Tibial nerve (tissue), 4 donors: ENCODE measurements at regions not wholly inside any gene's neighbourhood (a gene's known extent, or its start where the extent isn't known, plus 50 kb on each side); places are given as distances from the start of the nearest gene placed in this dataset.

Source experiments
- DNase-seq, 2 donors: peaks; one replicate each; pipeline ENCODE4 v3.0.0-alpha.2; 2019; ENCODE audit warnings: low spot score in 2 of 2
- H3K27ac ChIP-seq, 4 donors: fragments of 200-600 bp; sonication (generic) in 3 of 4; one replicate each; pipeline ENCODE4 v1.5.1; 2017 to 2019; ENCODE audit warnings: mild to moderate bottlenecking in 1 of 4
- H3K27me3 ChIP-seq, 2 donors: fragments of 200-600 bp; sonication (generic) in 1 of 2; one replicate each; pipeline versions ENCODE4 v1.5.1 to v1.6.0; 2017 to 2019
- H3K36me3 ChIP-seq, 3 donors: fragments of 200-600 bp; sonication (generic); one replicate each; pipeline ENCODE4 v1.5.1; 2018 to 2019
- H3K4me1 ChIP-seq, 4 donors: fragments of 200-600 bp; sonication (generic) in 3 of 4; one replicate each; pipeline ENCODE4 v1.5.1; 2017 to 2019
- H3K4me3 ChIP-seq, 4 donors: fragments of 200-600 bp; sonication (generic) in 3 of 4; one replicate each; pipeline ENCODE4 v1.5.1; 2017 to 2019; ENCODE audit warnings: mild to moderate bottlenecking in 1 of 4, moderate library complexity in 1 of 4
- H3K9me3 ChIP-seq, 4 donors: fragments of 200-600 bp; sonication (generic) in 3 of 4; one replicate each; pipeline ENCODE4 v1.5.1; 2017 to 2019
- CTCF ChIP-seq, 5 experiments: fragments of 200-600 bp in 3 of 5; fragments of 450-650 bp in 2 of 5; sonication (generic) in 3 of 5; IDR thresholded peaks; one replicate each; pipeline ENCODE4 v1.5.1; 2016 to 2019; ENCODE audit warnings: antibody characterized with exemption in 5 of 5, mild to moderate bottlenecking in 3 of 5, moderate library complexity in 2 of 5
- EP300 ChIP-seq, 2 donors: sonication (generic); formaldehyde crosslinking; IDR thresholded peaks; one replicate each; pipeline ENCODE4 v1.6.1; 2017; ENCODE audit warnings: antibody characterized with exemption in 2 of 2, mild to moderate bottlenecking in 1 of 2
- POLR2A ChIP-seq, 2 donors: fragments of 450-650 bp; IDR thresholded peaks; one replicate each; pipeline ENCODE4 v1.6.1; 2017; ENCODE audit warnings: antibody characterized with exemption in 2 of 2, mild to moderate bottlenecking in 2 of 2, moderate library complexity in 2 of 2
- WGBS, 2 donors: methylation state at CpG; one replicate each; pipeline ENCODE4 v1.1.5; 2018; 5-methylcytosine and 5-hydroxymethylcytosine counted together

- peaks cover 0 to 9% (median 0%) of the 10 kb centered on the region in 4 donors for H3K9me3 ChIP-seq
These were observed 594.8 kb downstream of the NTRK3 start for GRCh38 chr15:87661454-87662355.

GRCh38 chr15:87660251-87661129 lies 596.0 kb downstream of the NTRK3 start:
- TF ChIP-seq POLR2A (IDR thresholded peaks at IDR 0.05) = no peak
- TF ChIP-seq CTCF (IDR thresholded peaks at IDR 0.05) = no peak
- no peak for TF ChIP-seq EP300 (IDR thresholded peaks at IDR 0.05)
- WGBS, 2 donors = 44 to 71% methylated on average over 2 of the region's 2 CpGs
- no peaks in the 10 kb centered on the region for H3K36me3 ChIP-seq
- H3K4me3 ChIP-seq = no peak overlapping the region
- H3K9me3 ChIP-seq = peaks cover 0 to 7% (median 0%) of the 10 kb centered on the region in 4 donors
- no peak for DNase-seq
- no peak overlapping the region for H3K27ac ChIP-seq
- H3K4me1 ChIP-seq = peaks cover 0 to 18% (median 3%) of the 10 kb centered on the region in 4 donors
- H3K27me3 ChIP-seq = no peaks in the 10 kb centered on the region

More at GRCh38 chr15:87661454-87662355, 594.8 kb downstream of the NTRK3 start:
- 68 to 74% methylated on average over 3 of the region's 3 CpGs for WGBS, 2 donors
- H3K36me3 ChIP-seq = no peaks in the 10 kb centered on the region
- DNase-seq = no peak
- no peak overlapping the region for H3K27ac ChIP-seq
- no peaks in the 10 kb centered on the region for H3K27me3 ChIP-seq
- H3K4me1 ChIP-seq = peaks cover 0 to 18% (median 3%) of the 10 kb centered on the region in 4 donors
- H3K4me3 ChIP-seq = no peak overlapping the region
- TF ChIP-seq EP300 (IDR thresholded peaks at IDR 0.05) (no peak), CTCF (IDR thresholded peaks at IDR 0.05) (no peak), POLR2A (IDR thresholded peaks at IDR 0.05) (no peak)

- Histone ChIP-seq H3K4me3 (no peak overlapping the region), H3K27me3 (no peaks in the 10 kb centered on the region), H3K36me3 (no peaks in the 10 kb centered on the region), H3K4me1 (peaks cover 0 to 12% (median 3%) of the 10 kb centered on the region in 4 donors), H3K27ac (no peak overlapping the region), H3K9me3 (no peaks in the 10 kb centered on the region)
- 80 to 86% methylated on average over 1 of the region's 1 CpG for WGBS, 2 donors
- TF ChIP-seq EP300 (IDR thresholded peaks at IDR 0.05) (no peak), CTCF (IDR thresholded peaks at IDR 0.05) (no peak), POLR2A (IDR thresholded peaks at IDR 0.05) (no peak)
- no peak for DNase-seq
These were observed 600.2 kb downstream of the NTRK3 start for GRCh38 chr15:87656372-87656771.

GRCh38 chr15:87653646-87654045 lies 602.9 kb downstream of the NTRK3 start:
- Histone ChIP-seq H3K27me3 (no peaks in the 10 kb centered on the region), H3K36me3 (no peaks in the 10 kb centered on the region), H3K4me3 (no peak overlapping the region), H3K27ac (no peak overlapping the region), H3K9me3 (no peaks in the 10 kb centered on the region), H3K4me1 (no peaks in the 10 kb centered on the region)
- WGBS, 2 donors = 93 to 96% methylated on average over 1 of the region's 1 CpG
- no peak for TF ChIP-seq EP300 (IDR thresholded peaks at IDR 0.05)
- TF ChIP-seq POLR2A (IDR thresholded peaks at IDR 0.05) = no peak
- DNase-seq = no peak

- H3K9me3 ChIP-seq = no peaks in the 10 kb centered on the region
These were observed 607.4 kb downstream of the NTRK3 start for GRCh38 chr15:87649175-87649574.

More at GRCh38 chr15:87649175-87649574, 607.4 kb downstream of the NTRK3 start:
- DNase-seq = no peak
- Histone ChIP-seq H3K4me1 (no peaks in the 10 kb centered on the region), H3K36me3 (no peaks in the 10 kb centered on the region), H3K27me3 (no peaks in the 10 kb centered on the region), H3K4me3 (no peak overlapping the region), H3K27ac (no peak overlapping the region)
- WGBS, 2 donors = 92 to 97% methylated on average over 4 of the region's 4 CpGs
- TF ChIP-seq EP300 (IDR thresholded peaks at IDR 0.05) (no peak), CTCF (IDR thresholded peaks at IDR 0.05) (no peak), POLR2A (IDR thresholded peaks at IDR 0.05) (no peak)
